Skin epidermis (tissue), 12 donors: ENCODE measurements at regions not wholly inside any gene's neighbourhood (a gene's known extent, or its start where the extent isn't known, plus 50 kb on each side); places are given as distances from the start of the nearest gene placed in this dataset.

Source experiments
- H3K27ac ChIP-seq, 21 experiments: fragments of 200-600 bp; sonication (generic) in 11 of 21; one replicate each; pipeline ENCODE4 v1.5.0; 2020; ENCODE audit warnings: mild to moderate bottlenecking in 3 of 21, inconsistent platforms in 2 of 21, moderate library complexity in 2 of 21
- H3K4me3 ChIP-seq, 7 experiments: fragments of 200-600 bp; sonication (generic) in 2 of 7; one replicate each; pipeline ENCODE4 v1.5.0; 2020; ENCODE audit warnings: inconsistent platforms in 2 of 7, mild to moderate bottlenecking in 2 of 7, moderate library complexity in 1 of 7

DNA sequence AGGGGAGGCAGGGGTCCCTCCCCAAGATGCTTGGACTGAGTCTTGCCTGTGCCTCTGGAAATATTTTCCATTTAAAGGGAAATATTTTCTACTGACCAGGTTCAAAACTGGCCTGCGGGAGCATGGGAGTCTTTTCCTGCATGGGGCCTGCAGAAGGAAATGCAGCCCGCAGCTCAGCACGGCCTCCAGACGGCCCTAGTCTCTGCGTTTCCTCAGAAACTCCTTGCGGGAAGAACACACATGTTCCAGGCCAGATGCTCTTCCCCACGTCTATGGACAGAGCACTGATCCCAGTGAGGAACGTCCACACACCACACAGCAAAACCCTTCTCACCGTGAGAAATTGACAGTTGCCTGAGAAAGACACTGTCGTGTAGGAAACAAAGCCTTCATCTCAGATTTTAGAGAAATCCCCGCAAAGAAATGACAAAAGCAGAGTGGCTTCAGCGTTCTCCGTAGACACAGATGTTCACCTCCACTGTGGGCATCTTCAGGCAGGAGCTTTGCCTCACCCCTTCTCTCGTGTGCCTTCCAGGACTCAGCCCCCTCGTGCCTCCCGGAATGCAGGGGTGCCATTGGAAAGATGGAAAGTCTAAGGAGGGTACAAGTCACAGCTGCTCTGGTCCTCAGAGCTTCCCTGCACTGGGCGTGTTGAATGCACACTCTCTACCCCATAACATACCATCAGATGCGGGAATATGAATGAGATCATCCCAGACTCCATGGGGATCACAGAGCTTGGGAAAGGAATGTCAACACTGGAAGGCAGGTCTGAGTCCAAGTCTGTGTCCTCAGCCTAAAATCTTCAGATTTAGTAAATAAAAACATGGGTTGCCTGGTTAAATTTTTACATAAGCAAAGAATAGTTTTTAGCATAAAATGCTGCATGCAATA lies 438.7 kb upstream of the SALL3 start:
- Histone ChIP-seq H3K27ac (no peak overlapping the region), H3K4me3 (no peak overlapping the region)

DNA sequence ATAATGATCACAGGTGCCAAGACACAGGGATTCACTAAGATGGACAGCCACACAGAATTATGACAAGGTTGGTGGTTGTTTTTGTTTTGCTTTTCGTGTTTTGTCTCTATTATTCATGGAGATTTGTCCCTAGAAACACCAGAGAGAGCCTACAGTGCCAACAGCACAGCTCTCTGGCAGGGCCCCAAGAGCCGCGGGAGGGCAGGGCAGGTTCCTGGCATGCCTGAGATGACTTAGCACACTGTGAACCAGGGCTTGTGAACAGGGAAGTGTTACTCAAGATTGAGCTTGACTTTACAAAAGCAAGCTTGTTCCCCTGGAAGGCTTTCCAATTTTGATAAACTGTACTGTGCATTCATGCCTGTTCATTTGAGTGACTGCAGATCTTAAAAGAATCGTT lies 437.4 kb upstream of the SALL3 start:
- H3K27ac ChIP-seq, result no peak overlapping the region

DNA sequence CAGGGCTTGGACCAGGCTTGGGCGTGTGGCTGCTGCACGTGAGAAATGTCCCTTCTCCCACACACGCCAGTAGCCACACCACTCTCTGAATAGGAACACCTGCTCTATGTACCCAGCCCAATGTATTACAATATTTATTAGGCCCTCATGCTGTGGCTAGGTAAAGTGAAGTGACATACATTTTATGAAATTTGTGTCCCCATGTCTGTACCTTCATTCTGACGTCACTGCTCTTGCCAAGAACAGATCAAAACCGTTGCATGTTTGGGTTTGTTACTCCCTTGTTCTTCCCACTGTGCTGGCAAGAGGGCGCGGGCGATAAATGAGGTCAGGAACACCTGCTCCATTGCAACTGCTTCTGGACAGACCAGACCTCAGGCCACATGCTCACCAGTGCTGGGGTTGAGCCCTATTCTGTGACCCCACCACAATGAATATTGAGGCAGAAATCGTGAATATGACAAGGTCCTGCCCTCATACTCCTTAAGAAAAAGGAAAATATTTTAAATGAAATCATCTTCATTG lies 436.4 kb upstream of the SALL3 start:
- Histone ChIP-seq H3K27ac (no peak overlapping the region), H3K4me3 (no peak overlapping the region)

More for the DNA sequence above, 437.4 kb upstream of the SALL3 start:
- H3K4me3 ChIP-seq, result no peak overlapping the region

DNA sequence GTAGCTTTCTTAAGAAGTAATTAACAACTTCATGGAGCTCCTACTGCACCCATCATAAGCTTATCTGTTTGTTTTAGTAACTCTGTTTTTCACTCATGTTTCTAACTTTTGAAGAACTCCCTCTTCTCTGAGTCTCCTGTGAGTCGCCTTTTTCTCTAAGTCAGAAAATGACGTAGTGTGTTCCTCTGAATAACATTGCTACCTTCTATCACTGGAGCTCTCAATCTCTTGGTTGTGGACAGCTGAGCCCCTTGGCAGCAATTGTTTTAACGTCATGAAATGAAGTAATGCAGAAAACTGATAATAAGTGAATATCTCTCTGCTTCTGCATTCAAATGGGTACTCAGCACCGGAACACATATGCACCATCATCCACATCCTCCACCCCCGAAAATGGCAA lies 433.3 kb upstream of the SALL3 start:
- no peak overlapping the region for H3K27ac ChIP-seq

DNA sequence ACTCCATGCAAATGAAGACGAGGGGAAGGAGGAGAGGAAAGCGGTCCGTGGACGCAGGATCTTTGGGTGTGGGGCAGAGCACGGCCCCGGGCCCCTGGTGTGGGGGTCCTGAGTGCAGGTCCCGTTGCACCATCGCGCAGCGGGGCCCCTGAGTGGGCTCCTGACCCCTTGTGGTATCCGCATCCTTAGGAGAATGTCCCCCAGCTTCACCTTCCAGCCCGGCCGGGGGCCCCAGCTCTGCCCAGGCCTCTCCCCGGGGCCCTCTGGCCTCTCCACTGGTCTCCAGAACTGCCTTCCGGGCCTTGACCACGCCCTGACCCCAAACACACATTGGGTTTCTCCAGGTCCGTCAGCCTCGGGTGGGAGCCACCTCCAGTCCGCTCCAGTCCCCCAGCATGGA lies 431.8 kb upstream of the SALL3 start:
- H3K27ac ChIP-seq, result no peak overlapping the region
- no peak overlapping the region for H3K4me3 ChIP-seq

More for the DNA sequence above, 433.3 kb upstream of the SALL3 start:
- no peak overlapping the region for H3K4me3 ChIP-seq

DNA sequence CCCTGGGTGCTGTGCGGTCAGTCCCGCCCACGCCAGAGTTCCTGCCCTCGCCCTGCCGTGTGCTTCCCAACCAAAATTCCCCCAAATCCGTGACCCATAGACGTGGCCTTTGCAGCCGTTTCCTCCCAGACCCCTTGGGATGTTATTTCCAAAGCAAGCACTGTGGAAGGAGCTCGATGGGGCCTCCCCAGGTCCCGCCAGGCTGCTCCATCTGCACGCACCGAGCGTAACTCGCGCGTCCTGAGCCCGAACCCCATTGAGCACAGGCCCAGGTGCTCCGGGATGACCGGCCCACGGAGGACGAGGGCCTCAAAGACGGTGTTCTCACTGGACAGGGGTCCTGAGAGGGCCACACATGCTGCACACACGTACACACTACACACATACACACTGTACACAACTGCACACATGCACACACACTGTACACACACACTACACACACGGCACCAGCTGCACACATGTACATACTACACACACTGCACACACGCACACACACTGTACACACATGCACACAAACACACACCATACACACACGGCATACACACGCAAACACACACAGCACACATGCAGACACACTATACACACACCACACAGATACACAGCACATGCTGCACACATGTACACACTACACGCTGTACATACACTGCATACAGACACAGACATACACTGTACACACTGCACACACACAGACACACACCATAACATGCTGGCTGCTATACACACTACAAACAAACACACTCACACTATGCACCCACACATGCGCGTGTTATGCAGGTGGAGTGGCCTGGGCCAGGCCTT lies 431.2 kb upstream of the SALL3 start:
- Histone ChIP-seq H3K4me3 (no peak overlapping the region), H3K27ac (no peak overlapping the region)

DNA sequence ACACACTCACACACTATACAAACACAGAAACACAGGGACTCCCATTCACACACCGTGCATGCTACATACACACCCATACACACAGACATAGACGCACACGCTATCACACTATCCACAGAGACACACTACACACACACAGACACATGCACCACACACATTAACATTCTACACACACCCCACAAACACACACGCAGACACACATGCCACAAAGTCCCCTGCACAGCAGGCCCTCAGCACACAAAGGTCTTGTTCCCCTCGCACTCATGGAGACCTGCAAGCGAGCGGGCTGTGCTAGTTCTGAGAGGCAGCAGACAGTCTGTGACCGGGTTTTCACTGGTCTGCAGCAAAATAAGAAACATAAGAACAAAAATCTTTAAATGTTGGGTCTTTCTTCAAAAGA lies 429.6 kb upstream of the SALL3 start:
- Histone ChIP-seq H3K4me3 (no peak overlapping the region), H3K27ac (no peak overlapping the region)

DNA sequence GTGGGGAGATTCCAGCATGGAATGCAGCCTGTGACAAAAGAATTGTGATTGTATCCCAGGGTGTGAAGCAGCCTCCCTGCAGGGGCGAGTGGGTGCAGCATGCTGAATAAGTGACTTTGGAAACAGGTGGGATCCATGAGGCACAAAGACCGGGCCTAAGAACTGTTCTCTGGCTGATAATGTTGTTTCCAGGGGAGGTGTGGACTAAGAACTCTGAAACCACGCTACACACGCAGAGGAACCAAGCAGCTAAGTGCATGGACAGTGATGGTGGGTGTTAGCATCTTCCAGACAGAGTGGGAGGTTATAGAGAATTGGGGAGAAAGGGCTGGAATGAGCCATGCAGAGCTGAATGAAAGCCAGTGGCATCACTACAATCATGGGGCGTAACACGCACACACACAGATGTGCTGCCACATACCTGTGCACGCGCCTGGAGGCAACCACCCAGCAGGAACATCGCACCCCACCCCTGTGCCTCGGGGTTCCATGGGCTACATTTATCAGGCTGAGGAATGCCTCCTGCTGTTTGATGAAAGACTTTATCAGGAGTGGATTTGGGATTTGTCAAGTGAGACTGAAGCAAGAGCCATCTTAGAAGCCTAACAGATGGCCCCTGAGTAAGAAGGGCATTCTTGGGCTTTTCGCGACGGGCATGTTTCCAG lies 424.5 kb upstream of the SALL3 start:
- no peak overlapping the region for H3K27ac ChIP-seq
- no peak overlapping the region for H3K4me3 ChIP-seq

DNA sequence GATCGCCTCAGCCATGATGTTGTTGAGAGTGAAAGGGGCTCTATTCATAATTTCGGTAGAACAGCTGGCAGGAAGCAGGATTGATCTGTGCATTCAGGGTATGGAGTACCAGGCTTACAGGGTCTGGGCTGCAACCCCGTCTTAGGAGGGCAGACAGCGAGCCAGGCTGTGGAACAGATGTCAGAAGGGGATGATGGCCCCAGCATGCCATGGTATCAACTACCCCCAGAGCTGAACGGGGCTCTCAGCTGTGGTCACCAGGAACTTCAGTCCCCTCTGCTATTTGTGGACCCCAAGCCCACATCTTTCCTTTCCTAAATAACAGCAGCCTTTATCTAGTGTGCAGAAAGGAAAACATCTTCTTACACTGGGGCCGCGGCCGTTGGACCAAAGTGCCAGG lies 422.2 kb upstream of the SALL3 start:
- no peak overlapping the region for H3K27ac ChIP-seq
- H3K4me3 ChIP-seq, result no peak overlapping the region

DNA sequence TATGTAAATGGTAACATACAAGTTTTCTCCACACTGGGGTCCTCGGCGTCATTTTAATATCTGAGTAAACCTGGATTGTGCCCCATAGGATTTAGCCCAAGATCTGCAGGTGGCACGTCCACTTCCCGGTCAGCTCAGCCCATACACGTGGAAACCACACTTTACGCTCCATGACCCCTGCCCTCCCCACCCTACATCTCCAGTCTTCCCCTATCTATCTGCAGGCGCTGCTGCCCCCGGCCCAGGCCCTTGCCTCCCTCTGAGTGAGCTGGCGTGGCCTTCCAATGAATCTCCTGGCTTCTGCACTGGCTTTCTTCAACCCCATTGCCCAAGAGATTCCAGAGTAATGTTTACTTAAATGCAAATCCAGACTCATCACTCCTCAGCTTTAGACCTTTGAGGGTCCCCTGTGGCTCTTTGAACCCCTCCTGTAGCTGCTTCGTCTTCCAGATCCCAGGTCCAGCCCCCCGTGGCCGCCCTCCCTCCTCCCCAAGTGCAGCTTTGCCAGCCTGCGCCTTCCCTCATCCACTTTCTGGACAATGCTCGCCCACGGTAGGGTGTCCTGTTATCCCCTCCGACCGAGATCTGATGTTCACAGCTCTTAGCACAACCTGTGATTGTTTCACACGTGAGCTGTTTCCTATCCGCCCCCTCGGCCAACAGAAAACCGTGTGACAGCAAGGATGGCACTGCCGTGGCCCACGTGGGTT lies 421.4 kb upstream of the SALL3 start:
- H3K4me3 ChIP-seq, result no peak overlapping the region
- H3K27ac ChIP-seq, result no peak overlapping the region

DNA sequence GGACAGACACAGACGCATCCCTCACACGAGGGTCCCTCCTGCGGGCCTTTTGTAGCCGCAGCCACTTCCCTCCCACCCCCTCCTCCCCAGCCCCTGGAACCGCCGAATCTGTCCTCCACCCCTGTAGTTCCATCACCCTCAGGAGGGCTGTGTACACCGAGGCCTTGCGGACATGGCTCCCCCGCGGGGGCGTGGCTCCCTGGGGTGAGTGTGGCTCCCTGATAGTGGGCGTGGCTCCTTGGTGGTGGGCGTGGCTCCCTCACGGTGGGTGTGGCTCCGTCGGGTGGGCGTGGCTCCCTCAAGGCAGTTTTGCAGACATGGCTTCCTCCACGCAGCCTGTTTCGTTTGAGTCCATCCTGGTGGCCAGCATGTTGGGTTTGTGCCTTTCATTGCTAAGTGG lies 420.7 kb upstream of the SALL3 start:
- Histone ChIP-seq H3K27ac (no peak overlapping the region), H3K4me3 (no peak overlapping the region)

DNA sequence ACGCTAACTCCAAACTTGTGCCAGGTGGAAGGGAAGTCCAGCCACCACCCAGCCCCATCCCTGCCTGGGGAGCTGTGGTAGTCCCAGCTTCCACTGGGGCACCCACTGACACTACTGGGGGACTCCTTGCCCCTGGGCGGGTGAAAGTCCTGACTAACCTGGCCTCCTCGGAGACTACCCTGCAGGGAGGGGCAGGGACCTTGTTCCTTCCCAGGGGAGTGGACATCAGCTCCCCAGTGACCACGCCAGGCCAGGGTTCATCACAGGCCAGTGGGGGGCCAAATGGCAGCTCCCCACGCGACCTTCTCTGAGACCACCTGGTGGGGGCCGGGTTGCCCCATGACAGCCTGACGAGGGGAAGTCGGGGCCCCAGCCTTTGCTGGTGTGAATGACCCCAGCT lies 420.0 kb upstream of the SALL3 start:
- H3K27ac ChIP-seq, result no peak overlapping the region
- H3K4me3 ChIP-seq, result no peak overlapping the region

DNA sequence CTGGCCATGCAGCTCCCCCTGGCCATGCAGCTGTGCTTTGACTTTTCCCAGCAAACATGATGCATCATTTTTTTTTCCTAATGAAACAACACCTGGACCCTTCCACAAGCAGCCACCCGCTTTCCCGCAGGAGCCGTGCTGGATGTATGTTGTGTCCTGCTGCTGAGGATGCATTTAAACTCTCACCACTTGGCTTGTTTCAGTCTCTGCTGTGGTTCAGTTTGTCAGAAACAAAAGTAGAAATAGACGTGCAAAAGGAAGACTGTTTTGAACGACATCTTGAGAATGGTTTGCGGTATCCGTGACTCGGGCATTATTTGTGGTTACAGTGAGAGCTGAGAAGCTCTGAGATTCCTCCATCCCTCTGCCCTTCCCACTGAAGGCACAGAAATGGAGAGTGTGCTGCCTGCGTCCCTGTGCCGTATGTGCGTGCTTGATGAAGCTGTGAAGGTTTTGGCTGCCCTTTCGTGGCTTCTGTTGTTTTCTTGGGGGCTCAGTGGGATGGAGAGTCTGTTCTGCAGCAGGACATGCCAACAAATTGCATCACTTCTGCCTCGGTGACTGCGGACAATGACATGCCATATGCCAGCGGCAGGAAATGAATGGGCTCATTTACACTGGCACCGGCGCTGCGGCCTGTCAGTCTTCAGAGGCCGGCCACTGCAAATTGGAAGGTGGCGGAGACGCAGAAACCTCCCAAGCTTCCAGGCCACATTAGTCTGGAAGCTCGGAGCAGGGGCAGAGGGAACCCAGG lies 417.7 kb upstream of the SALL3 start:
- no peak overlapping the region for H3K27ac ChIP-seq

DNA sequence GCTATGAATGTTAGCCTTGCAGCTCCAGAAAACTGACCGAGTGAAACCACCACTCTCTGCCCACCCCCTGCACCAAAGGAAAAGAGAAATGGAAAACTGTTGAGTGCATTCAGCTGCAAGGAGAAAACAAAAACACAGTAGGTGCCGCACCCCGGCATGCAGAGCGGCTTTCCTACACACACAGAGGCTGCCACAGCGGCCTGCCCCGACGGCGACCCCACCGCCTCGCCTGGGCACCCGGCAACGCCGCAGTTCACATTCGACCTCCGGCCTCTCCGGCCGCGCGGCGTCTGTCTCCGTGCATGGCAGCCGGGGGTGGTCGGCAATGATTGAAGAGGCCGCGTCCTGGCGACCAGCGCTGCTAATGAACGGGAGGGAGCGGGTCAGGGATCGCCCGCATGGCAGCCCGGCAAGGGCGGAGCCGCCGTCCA lies 417.1 kb upstream of the SALL3 start:
- H3K4me3 ChIP-seq, result no peak overlapping the region
- no peak overlapping the region for H3K27ac ChIP-seq

More for the DNA sequence above, 417.7 kb upstream of the SALL3 start:
- no peak overlapping the region for H3K4me3 ChIP-seq

DNA sequence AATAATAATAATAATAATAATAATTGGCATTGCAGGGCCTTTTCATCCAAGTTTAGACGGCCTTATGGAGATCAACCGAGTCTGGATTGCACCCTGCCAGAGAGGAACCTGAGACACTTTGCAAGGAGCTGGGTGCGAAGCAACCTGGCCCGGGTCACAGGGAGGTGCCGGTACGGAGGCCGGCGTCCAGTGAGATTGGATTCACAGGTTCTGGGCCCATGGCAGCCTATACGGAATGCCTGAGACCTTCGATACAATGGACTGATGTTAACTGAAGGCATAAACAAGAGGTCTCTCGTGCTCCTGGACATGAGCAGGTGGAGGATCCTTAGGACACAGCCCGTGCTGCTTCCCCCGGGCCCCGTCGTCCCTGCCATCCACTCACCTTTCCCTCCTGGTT lies 416.5 kb upstream of the SALL3 start:
- Histone ChIP-seq H3K27ac (no peak overlapping the region), H3K4me3 (no peak overlapping the region)

DNA sequence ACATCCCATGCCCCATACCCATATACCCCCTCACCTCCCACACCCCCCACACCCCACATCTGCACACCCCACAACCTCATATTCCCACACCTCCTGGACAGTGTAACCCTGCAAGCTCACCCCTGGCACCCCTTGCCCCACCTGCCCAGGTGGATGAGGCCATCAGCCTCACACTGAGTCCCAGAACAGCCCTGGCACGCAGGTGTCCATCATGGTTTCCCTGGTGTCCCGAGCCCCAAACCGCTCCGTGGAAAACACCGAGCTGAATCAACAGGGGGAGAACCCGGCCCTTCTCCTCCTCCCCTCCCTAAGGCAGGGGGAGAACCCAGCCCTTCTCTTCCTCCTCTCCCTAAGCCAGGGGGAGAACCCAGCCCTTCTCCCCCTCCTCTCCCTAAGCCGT lies 415.6 kb upstream of the SALL3 start:
- Histone ChIP-seq H3K4me3 (no peak overlapping the region), H3K27ac (no peak overlapping the region)

DNA sequence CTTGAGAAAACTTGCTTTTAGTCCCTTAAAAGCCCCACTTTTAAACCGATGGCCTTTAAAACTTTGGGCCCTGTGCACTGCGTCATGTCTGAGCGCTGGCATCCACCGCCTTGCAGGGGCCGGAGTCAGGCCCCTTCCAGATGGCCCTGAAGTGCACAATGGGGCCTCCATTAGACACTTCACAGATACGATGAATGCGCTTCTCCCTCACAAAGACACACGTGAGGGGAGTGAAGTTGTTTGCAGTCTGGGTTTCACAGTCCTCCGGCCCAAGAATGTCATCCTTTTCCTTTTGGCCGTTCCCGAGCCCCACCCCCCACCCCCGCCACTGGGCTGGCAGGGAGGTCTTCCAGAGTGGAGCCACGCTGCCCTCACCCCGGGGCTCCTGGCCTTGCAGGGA lies 415.1 kb upstream of the SALL3 start:
- H3K4me3 ChIP-seq, result no peak overlapping the region
- H3K27ac ChIP-seq, result no peak overlapping the region

DNA sequence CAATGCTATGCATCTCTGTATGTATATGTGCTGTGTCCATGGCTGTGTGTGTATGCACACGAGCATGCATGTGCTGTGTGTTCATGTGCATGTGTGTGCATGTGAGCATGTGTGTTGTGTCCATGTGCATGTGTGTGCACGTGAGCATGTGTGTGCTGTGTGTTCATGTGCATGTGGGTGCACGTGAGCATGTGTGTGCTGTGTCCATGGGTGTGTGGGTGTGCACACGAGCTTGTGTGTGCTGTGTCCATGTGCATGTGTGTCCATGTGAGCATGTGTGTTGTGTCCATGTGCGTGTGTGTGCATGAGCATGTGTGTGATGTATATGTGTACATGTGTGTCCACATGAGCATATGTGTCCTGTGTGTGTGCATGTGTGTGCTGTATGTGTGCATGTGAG lies 414.4 kb upstream of the SALL3 start:
- Histone ChIP-seq H3K4me3 (no peak overlapping the region), H3K27ac (no peak overlapping the region)

DNA sequence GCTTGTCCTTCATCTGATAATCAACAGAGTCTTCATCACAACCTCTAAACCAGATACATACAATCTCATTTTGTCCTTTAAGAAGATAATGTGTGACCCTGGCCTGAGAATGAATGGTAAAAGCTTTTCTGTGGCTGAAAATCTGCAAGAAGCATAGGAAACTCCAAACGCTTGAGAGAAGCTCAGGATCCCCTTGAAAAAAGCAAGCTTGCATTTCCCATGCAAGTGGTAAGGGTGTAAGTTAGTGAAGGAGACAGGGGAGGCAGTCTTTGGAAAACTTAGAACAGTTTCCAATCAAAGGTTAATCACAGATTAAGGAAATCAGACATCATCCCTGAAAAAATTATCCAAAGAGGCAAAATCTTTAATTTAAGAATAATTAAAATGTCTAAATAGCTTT lies 413.6 kb upstream of the SALL3 start:
- Histone ChIP-seq H3K27ac (no peak overlapping the region), H3K4me3 (no peak overlapping the region)
